IMR-90 (cell line): ENCODE measurements at regions not wholly inside any gene's neighbourhood (a gene's known extent, or its start where the extent isn't known, plus 50 kb on each side); places are given as distances from the start of the nearest gene placed in this dataset.

Experiments
- ATAC-seq: fragments of 200-7000 bp; cut with Tn5 transposase; 2 replicates; pipeline ENCODE4 v1.9.1; 2020; ENCODE audit warnings: low read depth, mild to moderate bottlenecking, moderate library complexity
- BruUV-seq: library from RNA; stranded (reverse); fragments of 400-500 nt; replicated peaks from 2 replicates; lab custom pipeline; 2021; lab: Mats Ljungman, UMichigan
- CTCF ChIA-PET: fragments of 300-600 bp; formaldehyde crosslinking; extraction: SDS; loops from one replicate; lab custom pipeline; 2021; ENCODE audit warnings: antibody characterized with exemption; lab: Yijun Ruan, JAX
- POLR2A ChIA-PET: fragments of 300-600 bp; sonication (Branson Sonifier 250); formaldehyde crosslinking; loops from one replicate; lab custom pipeline; 2022; ENCODE audit warnings: antibody characterized with exemption; ENCODE audit not compliant: unreplicated experiment; lab: Charles Lee
- DNase-seq: peaks from one replicate; pipeline ENCODE4 v3.0.0; 2013
- H2AFZ ChIP-seq: replicated peaks from 2 replicates; pipeline ENCODE3; 2013; ENCODE audit warnings: low read length, mild to moderate bottlenecking; ENCODE audit not compliant: poor library complexity
- H2AK5ac ChIP-seq: 2 replicates; pipeline ENCODE4 v1.6.1; 2013; ENCODE audit warnings: low read depth, low read length, inconsistent platforms
- H2AK9ac ChIP-seq: replicated peaks from 2 replicates; pipeline ENCODE3; 2013; ENCODE audit warnings: mild to moderate bottlenecking, low read depth, low read length, moderate library complexity; ENCODE audit not compliant: poor library complexity
- H2BK120ac ChIP-seq: 2 replicates; pipeline ENCODE4 v1.6.1; 2013; ENCODE audit warnings: low read depth, low read length, inconsistent platforms
- H2BK15ac ChIP-seq: 3 replicates; pipeline ENCODE4 v1.6.1; 2013; ENCODE audit warnings: low read depth, low read length, inconsistent platforms
- H2BK20ac ChIP-seq: 2 replicates; pipeline ENCODE4 v1.6.1; 2013; ENCODE audit warnings: low read depth, mild to moderate bottlenecking, inconsistent platforms, low read length, moderate library complexity
- H2BK5ac ChIP-seq: 2 replicates; pipeline ENCODE4 v1.6.1; 2013; ENCODE audit warnings: mild to moderate bottlenecking, low read depth, low read length, inconsistent platforms; ENCODE audit not compliant: poor library complexity, severe bottlenecking
- H3K14ac ChIP-seq: replicated peaks from 2 replicates; pipeline ENCODE4 v1.6.1; 2013; ENCODE audit warnings: low read depth, low read length, inconsistent platforms
- H3K18ac ChIP-seq: 2 replicates; pipeline ENCODE4 v1.6.1; 2013; ENCODE audit warnings: low read depth, low read length, control low read depth
- H3K23ac ChIP-seq: 2 replicates; pipeline ENCODE4 v1.6.1; 2013; ENCODE audit warnings: low read depth, low read length, inconsistent platforms
- H3K27ac ChIP-seq: 2 replicates; pipeline ENCODE4 v1.5.1; 2013; ENCODE audit warnings: mild to moderate bottlenecking, control low read depth, low read length; ENCODE audit not compliant: insufficient read depth
- H3K27me3 ChIP-seq: 2 replicates; pipeline ENCODE4 v1.6.1; 2013; ENCODE audit warnings: low read length; ENCODE audit not compliant: control insufficient read depth, insufficient read depth
- H3K36me3 ChIP-seq: 2 replicates; pipeline ENCODE4 v1.6.1; 2013; ENCODE audit warnings: low read length, mixed read lengths; ENCODE audit not compliant: control insufficient read depth, insufficient read depth
- H3K4ac ChIP-seq: 2 replicates; pipeline ENCODE4 v1.6.1; 2013; ENCODE audit warnings: low read depth, low read length, inconsistent platforms
- H3K4me1 ChIP-seq: 2 replicates; pipeline ENCODE4 v1.6.1; 2013; ENCODE audit warnings: low read length, mixed read lengths; ENCODE audit not compliant: control insufficient read depth, insufficient read depth
- H3K4me2 ChIP-seq: 2 replicates; pipeline ENCODE4 v1.6.1; 2013; ENCODE audit warnings: low read depth, mild to moderate bottlenecking, control low read depth, low read length, moderate library complexity
- H3K4me3 ChIP-seq: 2 replicates; pipeline ENCODE4 v1.5.1; 2013; ENCODE audit warnings: low read depth, mild to moderate bottlenecking, control low read depth, low read length, moderate library complexity; ENCODE audit not compliant: insufficient read depth
- H3K56ac ChIP-seq: 2 replicates; pipeline ENCODE4 v1.6.1; 2013; ENCODE audit warnings: low read length, inconsistent platforms; ENCODE audit not compliant: insufficient read depth; ENCODE audit errors: extremely low read depth
- H3K79me1 ChIP-seq, 2 experiments: 2 replicates each; pipeline ENCODE4 v1.6.1; 2013; ENCODE audit warnings: low read length in 2 of 2, inconsistent platforms in 1 of 2, low read depth in 1 of 2
- H3K9ac ChIP-seq: 2 replicates; pipeline ENCODE4 v1.6.1; 2013; ENCODE audit warnings: low read depth, low read length, control low read depth
- H3K9me1 ChIP-seq: 2 replicates; pipeline ENCODE4 v1.6.1; 2013; ENCODE audit warnings: low read length, inconsistent platforms; ENCODE audit not compliant: insufficient read depth
- H3K9me3 ChIP-seq: 2 replicates; pipeline ENCODE4 v1.6.1; 2013; ENCODE audit warnings: low read length; ENCODE audit not compliant: control insufficient read depth, insufficient read depth
- H4K20me1 ChIP-seq: 2 replicates; pipeline ENCODE4 v1.6.1; 2013; ENCODE audit warnings: low read length, inconsistent platforms; ENCODE audit not compliant: insufficient read depth
- H4K5ac ChIP-seq: 2 replicates; pipeline ENCODE4 v1.6.1; 2013; ENCODE audit warnings: mild to moderate bottlenecking, low read depth, low read length, control low read depth
- H4K8ac ChIP-seq, 2 experiments: 2 replicates each; pipeline ENCODE4 v1.6.1; 2013; ENCODE audit warnings: low read depth in 2 of 2, low read length in 2 of 2, control low read depth in 1 of 2, inconsistent platforms in 1 of 2
- H4K91ac ChIP-seq: 2 replicates; pipeline ENCODE4 v1.6.1; 2013; ENCODE audit warnings: low read depth, low read length, inconsistent platforms; ENCODE audit not compliant: insufficient read depth
- WGBS, 2 experiments: methylation state at CpG; one replicate each; pipeline versions ENCODE4 v1.1.5 to v1.1.7; 2013; ENCODE audit warnings: missing lambda C conversion rate in 2 of 2; ENCODE audit not compliant: insufficient read length in 1 of 2; ENCODE audit errors: extremely low coverage in 2 of 2; 5-methylcytosine and 5-hydroxymethylcytosine counted together
- dilution Hi-C: fragments of 300-500 bp; cut with HindIII; formaldehyde crosslinking; loops from one replicate; pipeline ENCODE4 v1.14.3; 2018; ENCODE audit warnings: low sequenced_read_pairs; ENCODE audit not compliant: unreplicated experiment
- in situ Hi-C: fragments of 300-500 bp; cut with MboI; formaldehyde crosslinking; loops from 3 replicates; pipeline ENCODE4 v1.14.3; 2019; ENCODE audit warnings: low sequenced_read_pairs, inconsistent platforms, mixed read lengths
- intact Hi-C: fragments of 100-400 bp; cut with micrococcal nuclease; formaldehyde crosslinking; loops from 2 replicates; pipeline ENCODE4 v1.10.0; 2022
- TF ChIP-seq, protein P1 (sequence below): fragments of 150-350 bp; IDR thresholded peaks from 2 replicates; pipeline ENCODE4 v1.6.1; 2016; ENCODE audit warnings: low read depth, mild to moderate bottlenecking, low read length, moderate library complexity, borderline replicate concordance
- TF ChIP-seq, protein P2 (sequence below): conservative IDR thresholded peaks from 2 replicates; pipeline ENCODE4 v1.5.1; 2012; ENCODE audit warnings: mild to moderate bottlenecking, low read depth, low read length, improper control_type of control experiment

DNA sequence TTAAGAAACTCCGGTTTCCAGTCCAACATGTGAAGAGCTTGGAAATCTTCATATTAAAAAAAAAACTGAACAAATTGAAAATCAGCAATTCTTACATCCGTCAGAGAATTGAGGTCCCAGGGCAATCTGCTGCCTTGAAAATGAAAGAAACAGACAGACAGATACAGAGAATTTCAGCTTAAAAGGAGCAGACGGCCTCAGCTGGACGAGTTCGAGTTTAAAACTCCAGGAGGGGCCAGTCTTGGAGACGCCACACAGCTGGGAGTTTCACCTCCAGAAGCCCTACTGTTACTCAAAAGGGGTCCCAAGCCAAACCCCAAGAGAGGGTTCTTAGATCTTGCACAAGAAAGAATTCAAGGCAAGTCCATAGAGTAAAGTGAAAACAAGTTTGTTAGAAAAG lies 226.5 kb upstream of the ARL4C start:
- H4K8ac ChIP-seq = no peak overlapping the region
- H3K56ac ChIP-seq = no peak overlapping the region
- TF ChIP-seq, protein P1, sequence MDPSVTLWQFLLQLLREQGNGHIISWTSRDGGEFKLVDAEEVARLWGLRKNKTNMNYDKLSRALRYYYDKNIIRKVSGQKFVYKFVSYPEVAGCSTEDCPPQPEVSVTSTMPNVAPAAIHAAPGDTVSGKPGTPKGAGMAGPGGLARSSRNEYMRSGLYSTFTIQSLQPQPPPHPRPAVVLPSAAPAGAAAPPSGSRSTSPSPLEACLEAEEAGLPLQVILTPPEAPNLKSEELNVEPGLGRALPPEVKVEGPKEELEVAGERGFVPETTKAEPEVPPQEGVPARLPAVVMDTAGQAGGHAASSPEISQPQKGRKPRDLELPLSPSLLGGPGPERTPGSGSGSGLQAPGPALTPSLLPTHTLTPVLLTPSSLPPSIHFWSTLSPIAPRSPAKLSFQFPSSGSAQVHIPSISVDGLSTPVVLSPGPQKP = no peak
- TF ChIP-seq, protein P2, sequence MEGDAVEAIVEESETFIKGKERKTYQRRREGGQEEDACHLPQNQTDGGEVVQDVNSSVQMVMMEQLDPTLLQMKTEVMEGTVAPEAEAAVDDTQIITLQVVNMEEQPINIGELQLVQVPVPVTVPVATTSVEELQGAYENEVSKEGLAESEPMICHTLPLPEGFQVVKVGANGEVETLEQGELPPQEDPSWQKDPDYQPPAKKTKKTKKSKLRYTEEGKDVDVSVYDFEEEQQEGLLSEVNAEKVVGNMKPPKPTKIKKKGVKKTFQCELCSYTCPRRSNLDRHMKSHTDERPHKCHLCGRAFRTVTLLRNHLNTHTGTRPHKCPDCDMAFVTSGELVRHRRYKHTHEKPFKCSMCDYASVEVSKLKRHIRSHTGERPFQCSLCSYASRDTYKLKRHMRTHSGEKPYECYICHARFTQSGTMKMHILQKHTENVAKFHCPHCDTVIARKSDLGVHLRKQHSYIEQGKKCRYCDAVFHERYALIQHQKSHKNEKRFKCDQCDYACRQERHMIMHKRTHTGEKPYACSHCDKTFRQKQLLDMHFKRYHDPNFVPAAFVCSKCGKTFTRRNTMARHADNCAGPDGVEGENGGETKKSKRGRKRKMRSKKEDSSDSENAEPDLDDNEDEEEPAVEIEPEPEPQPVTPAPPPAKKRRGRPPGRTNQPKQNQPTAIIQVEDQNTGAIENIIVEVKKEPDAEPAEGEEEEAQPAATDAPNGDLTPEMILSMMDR = no peak
- in situ Hi-C loops = no loop called here
- no peak overlapping the region for H3K23ac ChIP-seq
- no peaks in the 10 kb centered on the region for H3K9me1 ChIP-seq
- no peak overlapping the region for H2AK9ac ChIP-seq
- no peaks in the 10 kb centered on the region for H3K36me3 ChIP-seq
- no peak overlapping the region for H4K5ac ChIP-seq
- H3K18ac ChIP-seq = no peak overlapping the region
- WGBS, 2 experiments = 79% methylated on average over 2 of the region's 6 CpGs; no CpG with 5 or more reads in 1 of the 2 experiments
- dilution Hi-C loops = no loop called here
- H3K27ac ChIP-seq = no peak overlapping the region
- BruUV-seq = no TSS peak
- H3K79me1 ChIP-seq = no peaks in the 10 kb centered on the region
- H3K9ac ChIP-seq = no peak overlapping the region
- H3K14ac ChIP-seq = no peak overlapping the region; the same call in 1 of the 2 replicates
- H2AFZ ChIP-seq = no peak overlapping the region
- no peak overlapping the region for H2BK5ac ChIP-seq
- intact Hi-C loops = no loop called here
- no peak for ATAC-seq
- ChIA-PET POLR2A (interaction anchor here (0.6 kb wide), 1 partner anchor 278 kb away, joined by 5 read pairs; no protein-coding TSS in a partner anchor), CTCF (no interaction called here)
- no peaks in the 10 kb centered on the region for H3K27me3 ChIP-seq
- no peak overlapping the region for H3K4me3 ChIP-seq
- H3K4me2 ChIP-seq = no peak overlapping the region
- no peak for DNase-seq
- H3K9me3 ChIP-seq = no peaks in the 10 kb centered on the region
- H4K20me1 ChIP-seq = no peaks in the 10 kb centered on the region
- H2BK120ac ChIP-seq = no peak overlapping the region; the same call in 1 of the 2 replicates
- no peak overlapping the region for H2BK15ac ChIP-seq
- H2AK5ac ChIP-seq = no peak overlapping the region
- no peak overlapping the region for H2BK20ac ChIP-seq
- no peak overlapping the region for H4K91ac ChIP-seq
- H3K4ac ChIP-seq = no peak overlapping the region
- peaks cover 3% of the 10 kb centered on the region; the same call in 1 of the 2 replicates for H3K4me1 ChIP-seq
